Activated naive CD4-positive, alpha-beta T cell treated with anti-CD3 and anti-CD28 coated beads, Interleukin-2, amount 50 U/mL, for 24 hours (primary cell): ENCODE measurements at regions not wholly inside any gene's neighbourhood (a gene's known extent, or its start where the extent isn't known, plus 50 kb on each side); places are given as distances from the start of the nearest gene placed in this dataset.

ENCODE experiments used
- H3K27ac Mint-ChIP-seq: one replicate; pipeline ENCODE4 v1.8.0; 2021; ENCODE audit warnings: mild to moderate bottlenecking, mixed read lengths
- H3K27me3 Mint-ChIP-seq: one replicate; pipeline ENCODE4 v1.8.0; 2021; ENCODE audit warnings: mixed read lengths
- H3K36me3 Mint-ChIP-seq: one replicate; pipeline ENCODE4 v1.8.0; 2021; ENCODE audit warnings: mixed read lengths
- H3K4me1 Mint-ChIP-seq: one replicate; pipeline ENCODE4 v1.8.0; 2021; ENCODE audit warnings: mixed read lengths
- H3K4me3 Mint-ChIP-seq: one replicate; pipeline ENCODE4 v1.8.0; 2021; ENCODE audit warnings: mild to moderate bottlenecking, mixed read lengths
- H3K9me3 Mint-ChIP-seq: one replicate; pipeline ENCODE4 v1.8.0; 2021; ENCODE audit warnings: mixed read lengths

- no peaks in the 10 kb centered on the region for H3K27me3 Mint-ChIP-seq
- no peaks in the 10 kb centered on the region for H3K9me3 Mint-ChIP-seq
- no peaks in the 10 kb centered on the region for H3K36me3 Mint-ChIP-seq
- H3K4me1 Mint-ChIP-seq, result no peaks in the 10 kb centered on the region
- no peak overlapping the region for H3K4me3 Mint-ChIP-seq
- H3K27ac Mint-ChIP-seq, result no peak overlapping the region
Observed at GRCh38 chr22:49079027-49079725, 748.5 kb downstream of the BRD1 start.

DNA sequence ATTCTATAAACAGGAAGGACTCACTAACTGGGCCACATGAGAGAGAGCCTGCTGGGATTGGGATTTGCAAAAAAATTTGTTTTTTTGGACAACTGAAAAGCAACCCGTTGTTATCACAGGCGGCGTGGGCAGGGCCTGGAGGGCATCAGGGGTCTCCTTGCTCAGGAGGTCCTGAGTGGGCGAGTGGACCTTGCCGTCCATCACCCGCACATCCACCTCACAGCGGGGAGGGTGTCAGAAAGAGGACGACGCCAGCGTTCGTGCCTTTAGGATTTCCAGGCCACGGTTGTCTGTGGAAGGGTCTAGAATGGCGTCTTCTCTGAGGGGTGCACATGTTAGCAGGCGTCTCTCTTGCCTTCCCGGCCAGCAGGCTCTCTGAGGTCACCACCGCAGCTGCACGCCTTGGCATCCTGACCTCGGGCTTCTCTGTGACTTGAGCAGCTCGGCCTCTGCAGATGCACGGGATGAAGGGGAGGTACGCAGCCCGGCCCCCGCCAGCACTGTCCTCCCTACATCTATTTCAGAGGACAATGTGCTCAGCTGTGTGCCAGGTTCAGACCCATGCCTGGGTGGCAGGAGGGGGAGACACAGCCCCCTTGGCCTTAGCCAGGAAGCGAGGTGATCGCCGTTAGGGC, 749.5 kb downstream of the BRD1 start:
- Mint-ChIP-seq H3K27ac (no peak overlapping the region), H3K4me3 (no peak overlapping the region), H3K36me3 (no peaks in the 10 kb centered on the region), H3K4me1 (no peaks in the 10 kb centered on the region), H3K27me3 (no peaks in the 10 kb centered on the region), H3K9me3 (no peaks in the 10 kb centered on the region)

GRCh38 chr22:49077586-49077985, 750.1 kb downstream of the BRD1 start:
- Mint-ChIP-seq H3K36me3 (no peaks in the 10 kb centered on the region), H3K4me3 (no peak overlapping the region), H3K27me3 (no peaks in the 10 kb centered on the region), H3K27ac (no peak overlapping the region), H3K4me1 (no peaks in the 10 kb centered on the region), H3K9me3 (no peaks in the 10 kb centered on the region)

DNA sequence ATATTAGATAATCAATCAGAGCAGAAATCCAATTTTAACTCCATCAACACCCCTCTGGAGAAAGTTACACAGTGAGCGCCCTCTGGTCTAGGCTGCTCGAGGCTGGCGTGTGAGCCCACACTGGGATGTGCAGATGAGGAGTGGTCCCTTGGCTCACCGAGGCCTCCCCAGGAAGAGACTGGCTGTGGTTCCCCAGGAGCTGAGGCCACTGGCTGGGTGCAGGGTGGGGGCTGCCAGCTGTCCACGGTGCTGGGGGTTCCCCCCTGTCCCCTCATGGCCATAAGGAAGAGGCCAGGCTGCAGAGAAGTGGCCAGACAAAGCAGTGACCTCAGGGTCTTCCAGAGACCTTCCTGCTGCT, 750.7 kb downstream of the BRD1 start:
- H3K36me3 Mint-ChIP-seq, result no peaks in the 10 kb centered on the region
- H3K27ac Mint-ChIP-seq, result no peak overlapping the region
- H3K4me1 Mint-ChIP-seq, result no peaks in the 10 kb centered on the region
- H3K27me3 Mint-ChIP-seq, result no peaks in the 10 kb centered on the region
- no peak overlapping the region for H3K4me3 Mint-ChIP-seq
- H3K9me3 Mint-ChIP-seq, result no peaks in the 10 kb centered on the region

- Mint-ChIP-seq H3K4me3 (no peak overlapping the region), H3K27ac (no peak overlapping the region), H3K27me3 (no peaks in the 10 kb centered on the region), H3K4me1 (no peaks in the 10 kb centered on the region), H3K36me3 (no peaks in the 10 kb centered on the region), H3K9me3 (no peaks in the 10 kb centered on the region)
Observed at GRCh38 chr22:49076300-49077035, 751.2 kb downstream of the BRD1 start.

GRCh38 chr22:49075150-49075549, 752.5 kb downstream of the BRD1 start:
- Mint-ChIP-seq H3K36me3 (no peaks in the 10 kb centered on the region), H3K4me1 (no peaks in the 10 kb centered on the region), H3K27ac (no peak overlapping the region), H3K27me3 (no peaks in the 10 kb centered on the region), H3K4me3 (no peak overlapping the region), H3K9me3 (no peaks in the 10 kb centered on the region)

- Mint-ChIP-seq H3K36me3 (no peaks in the 10 kb centered on the region), H3K9me3 (no peaks in the 10 kb centered on the region), H3K27ac (no peak overlapping the region), H3K4me3 (no peak overlapping the region), H3K4me1 (no peaks in the 10 kb centered on the region), H3K27me3 (no peaks in the 10 kb centered on the region)
Observed at GRCh38 chr22:49073873-49074417, 753.7 kb downstream of the BRD1 start.

- H3K27me3 Mint-ChIP-seq, result no peaks in the 10 kb centered on the region
- no peaks in the 10 kb centered on the region for H3K4me1 Mint-ChIP-seq
- no peak overlapping the region for H3K4me3 Mint-ChIP-seq
- no peaks in the 10 kb centered on the region for H3K9me3 Mint-ChIP-seq
- no peak overlapping the region for H3K27ac Mint-ChIP-seq
- no peaks in the 10 kb centered on the region for H3K36me3 Mint-ChIP-seq
Observed at GRCh38 chr22:49072996-49073645, 754.6 kb downstream of the BRD1 start.

GRCh38 chr22:49070501-49070900, 757.2 kb downstream of the BRD1 start:
- H3K36me3 Mint-ChIP-seq, result no peaks in the 10 kb centered on the region
- H3K4me3 Mint-ChIP-seq, result no peak overlapping the region
- no peaks in the 10 kb centered on the region for H3K9me3 Mint-ChIP-seq
- no peaks in the 10 kb centered on the region for H3K27me3 Mint-ChIP-seq
- H3K4me1 Mint-ChIP-seq, result no peaks in the 10 kb centered on the region
- no peak overlapping the region for H3K27ac Mint-ChIP-seq

- Mint-ChIP-seq H3K36me3 (no peaks in the 10 kb centered on the region), H3K27ac (no peak overlapping the region), H3K4me3 (no peak overlapping the region), H3K9me3 (no peaks in the 10 kb centered on the region), H3K4me1 (no peaks in the 10 kb centered on the region), H3K27me3 (peaks cover under 1% of the 10 kb centered on the region)
Observed at GRCh38 chr22:49068861-49069500, 758.7 kb downstream of the BRD1 start.

DNA sequence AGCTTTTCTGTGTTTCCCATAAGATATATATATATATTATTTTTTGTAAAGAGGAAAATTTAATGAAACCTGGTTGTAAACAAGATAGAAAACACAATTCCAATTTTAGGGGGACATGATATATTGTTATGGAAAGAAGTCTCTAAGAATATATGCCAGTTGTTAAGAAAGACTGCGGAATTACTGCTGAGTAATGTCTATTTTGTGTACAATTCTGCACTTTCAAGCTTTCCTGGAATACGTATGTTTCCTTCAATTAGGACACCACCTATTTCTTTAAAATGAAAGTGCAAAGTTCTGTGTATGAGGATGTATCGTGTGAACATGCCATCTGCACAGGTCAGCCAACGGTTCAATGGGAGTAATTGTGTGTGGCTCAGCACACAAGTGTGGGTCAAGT, 760.2 kb downstream of the BRD1 start:
- no peak overlapping the region for H3K27ac Mint-ChIP-seq

GRCh38 chr22:49066619-49067018, 761.1 kb downstream of the BRD1 start:
- Mint-ChIP-seq H3K4me1 (no peaks in the 10 kb centered on the region), H3K36me3 (no peaks in the 10 kb centered on the region), H3K27ac (no peak overlapping the region), H3K9me3 (no peaks in the 10 kb centered on the region), H3K27me3 (peaks cover 3% of the 10 kb centered on the region), H3K4me3 (no peak overlapping the region)

More for the DNA sequence above, 760.2 kb downstream of the BRD1 start:
- Mint-ChIP-seq H3K4me1 (no peaks in the 10 kb centered on the region), H3K27me3 (peaks cover 3% of the 10 kb centered on the region), H3K4me3 (no peak overlapping the region), H3K9me3 (no peaks in the 10 kb centered on the region), H3K36me3 (no peaks in the 10 kb centered on the region)

- Mint-ChIP-seq H3K36me3 (no peaks in the 10 kb centered on the region), H3K27ac (no peak overlapping the region), H3K4me1 (no peaks in the 10 kb centered on the region), H3K27me3 (peaks cover 8% of the 10 kb centered on the region), H3K4me3 (no peak overlapping the region), H3K9me3 (no peaks in the 10 kb centered on the region)
Observed at GRCh38 chr22:49064836-49065235, 762.8 kb downstream of the BRD1 start.

GRCh38 chr22:49063545-49063890, 764.2 kb downstream of the BRD1 start:
- Mint-ChIP-seq H3K9me3 (no peaks in the 10 kb centered on the region), H3K36me3 (no peaks in the 10 kb centered on the region), H3K27me3 (peaks cover 9% of the 10 kb centered on the region), H3K4me1 (no peaks in the 10 kb centered on the region), H3K27ac (no peak overlapping the region), H3K4me3 (no peak overlapping the region)

- Mint-ChIP-seq H3K9me3 (no peaks in the 10 kb centered on the region), H3K4me3 (no peak overlapping the region), H3K4me1 (no peaks in the 10 kb centered on the region), H3K27ac (no peak overlapping the region), H3K27me3 (peaks cover 11% of the 10 kb centered on the region), H3K36me3 (no peaks in the 10 kb centered on the region)
Observed at GRCh38 chr22:49062802-49063544, 764.7 kb downstream of the BRD1 start.
